ENCODE measurements at regions not wholly inside any gene's neighbourhood (a gene's known extent, or its start where the extent isn't known, plus 50 kb on each side); places are given as distances from the start of the nearest gene placed in this dataset.

DNA sequence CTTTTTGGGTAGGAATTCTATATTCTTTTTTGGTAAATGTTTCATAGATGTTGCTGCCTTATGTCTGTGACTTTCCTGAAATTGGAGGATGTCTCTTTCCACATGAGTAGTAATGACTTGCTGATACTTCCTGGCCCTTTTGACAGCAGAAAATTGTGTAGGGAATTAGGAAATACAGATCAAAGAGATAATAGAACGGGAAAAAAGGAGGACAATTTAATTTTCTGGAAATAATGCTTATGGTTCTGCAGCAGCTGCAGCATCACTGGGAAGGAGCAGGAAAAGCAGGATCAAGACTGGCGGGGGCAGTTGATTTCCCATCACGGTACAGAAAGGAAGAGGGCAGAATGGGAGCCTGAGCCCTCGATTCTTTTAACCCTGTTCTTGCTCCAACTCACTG lies 68.8 kb upstream of the PZP start:
- H3K4me3 Mint-ChIP-seq: no peak overlapping the region
- no peak overlapping the region for H3K4me2 ChIP-seq (ENCODE audit: insufficient read depth, insufficient read length, low read length)
- H4K91ac ChIP-seq (ENCODE audit: insufficient read length, low read depth, low read length): no peak overlapping the region
- no peak overlapping the region for H3K27ac Mint-ChIP-seq
- no peak overlapping the region for H2AFZ ChIP-seq (ENCODE audit: low read length)
- no peak overlapping the region for H3K14ac ChIP-seq (ENCODE audit: insufficient read depth, low read length)
- H3K27me3 ChIP-seq (ENCODE audit: insufficient read depth, low read length): no peaks in the 10 kb centered on the region
- no peak overlapping the region for H3K27ac ChIP-seq (ENCODE audit: insufficient read length, low read depth, low read length)
- 0 out of 2 replicates have a peak, but pooled peaks cover 2% of the 10 kb centered on the region for H3K27me3 Mint-ChIP-seq (ENCODE audit: low read depth)
- H2BK5ac ChIP-seq (ENCODE audit: insufficient read length, low read length): no peak overlapping the region
- H2BK120ac ChIP-seq (ENCODE audit: low read depth, low read length, poor library complexity, severe bottlenecking): no peak overlapping the region
- no peak overlapping the region for H2BK20ac ChIP-seq (ENCODE audit: low read depth, low read length, poor library complexity, severe bottlenecking)
- no peak overlapping the region for H3K56ac ChIP-seq (ENCODE audit: insufficient read length, low read depth, low read length)
- H3K4me1 Mint-ChIP-seq: peaks cover 4 to 5% of the 10 kb centered on the region in 2 experiments
- no peaks in the 10 kb centered on the region for H3K79me1 ChIP-seq (ENCODE audit: insufficient read depth, low read depth, low read length, poor library complexity, severe bottlenecking)
- no peaks in the 10 kb centered on the region for H3K9me3 Mint-ChIP-seq
- H3K9ac ChIP-seq (ENCODE audit: extremely low read depth, insufficient read length, low read length): no peak overlapping the region
- H3K23me2 ChIP-seq (ENCODE audit: insufficient read length, low read depth, low read length, poor library complexity, severe bottlenecking): no peaks in the 10 kb centered on the region
- no peaks in the 10 kb centered on the region for H3K9me3 ChIP-seq (ENCODE audit: control insufficient read depth, low read depth, low read length)
- H3K4ac ChIP-seq (ENCODE audit: low read depth, low read length): no peak overlapping the region
- no peak overlapping the region for H2BK12ac ChIP-seq (ENCODE audit: insufficient read length, low read depth, low read length)
- H4K5ac ChIP-seq (ENCODE audit: insufficient read length, low read depth, low read length): no peak overlapping the region
- DNase-seq: no peak
- H3K23ac ChIP-seq (ENCODE audit: insufficient read length, low read depth, low read length): no peak overlapping the region
- TF ChIP-seq, protein P1, sequence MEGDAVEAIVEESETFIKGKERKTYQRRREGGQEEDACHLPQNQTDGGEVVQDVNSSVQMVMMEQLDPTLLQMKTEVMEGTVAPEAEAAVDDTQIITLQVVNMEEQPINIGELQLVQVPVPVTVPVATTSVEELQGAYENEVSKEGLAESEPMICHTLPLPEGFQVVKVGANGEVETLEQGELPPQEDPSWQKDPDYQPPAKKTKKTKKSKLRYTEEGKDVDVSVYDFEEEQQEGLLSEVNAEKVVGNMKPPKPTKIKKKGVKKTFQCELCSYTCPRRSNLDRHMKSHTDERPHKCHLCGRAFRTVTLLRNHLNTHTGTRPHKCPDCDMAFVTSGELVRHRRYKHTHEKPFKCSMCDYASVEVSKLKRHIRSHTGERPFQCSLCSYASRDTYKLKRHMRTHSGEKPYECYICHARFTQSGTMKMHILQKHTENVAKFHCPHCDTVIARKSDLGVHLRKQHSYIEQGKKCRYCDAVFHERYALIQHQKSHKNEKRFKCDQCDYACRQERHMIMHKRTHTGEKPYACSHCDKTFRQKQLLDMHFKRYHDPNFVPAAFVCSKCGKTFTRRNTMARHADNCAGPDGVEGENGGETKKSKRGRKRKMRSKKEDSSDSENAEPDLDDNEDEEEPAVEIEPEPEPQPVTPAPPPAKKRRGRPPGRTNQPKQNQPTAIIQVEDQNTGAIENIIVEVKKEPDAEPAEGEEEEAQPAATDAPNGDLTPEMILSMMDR (conservative IDR thresholded peaks at IDR 0.05): no peak
- H3K79me2 ChIP-seq (ENCODE audit: insufficient read depth, low read length): no peaks in the 10 kb centered on the region
- H2BK15ac ChIP-seq (ENCODE audit: low read depth, low read length): no peak overlapping the region
- H3K18ac ChIP-seq (ENCODE audit: insufficient read length, low read depth, low read length): no peak overlapping the region
- no peak overlapping the region for H3T11ph ChIP-seq (ENCODE audit: low read length)
- no peaks in the 10 kb centered on the region for H4K20me1 ChIP-seq (ENCODE audit: control insufficient read depth, insufficient read depth, insufficient read length)
- no peaks in the 10 kb centered on the region for H3K36me3 Mint-ChIP-seq (ENCODE audit: insufficient read depth in 1 of 3, low read depth in 3 of 3)
- WGBS (ENCODE audit: extremely low coverage, insufficient read length, low lambda C conversion rate): no CpG with 5 or more reads among the region's 4 CpGs
- H4K8ac ChIP-seq (replicated peaks; ENCODE audit: insufficient read length, low read depth, low read length): no peak overlapping the region
- 0 out of 2 replicates have a peak, but pooled peaks cover 2% of the 10 kb centered on the region for H3K4me1 ChIP-seq (ENCODE audit: insufficient read depth, low read length)
- H2AK5ac ChIP-seq (ENCODE audit: insufficient read length, low read length): no peak overlapping the region

Measured in H9 (cell line).